Mucosa of descending colon (tissue), 3 donors: ENCODE measurements at regions not wholly inside any gene's neighbourhood (a gene's known extent, or its start where the extent isn't known, plus 50 kb on each side); places are given as distances from the start of the nearest gene placed in this dataset.

Experiments
- ATAC-seq: fragments of 200-7000 bp; cut with Tn5 transposase; one replicate; pipeline ENCODE4 v1.9.1; 2020; ENCODE audit warnings: mild to moderate bottlenecking, moderate library complexity
- DNase-seq, 3 donors: peaks; one replicate each; pipeline ENCODE4 v3.0.0-alpha.2; 2020
- H3K36me3 ChIP-seq: fragments of 200-600 bp; one replicate; pipeline ENCODE4 v1.8.0; 2021; ENCODE audit warnings: low read depth, mild to moderate bottlenecking
- H3K4me1 ChIP-seq: fragments of 200-600 bp; one replicate; pipeline ENCODE4 v1.8.0; 2021; ENCODE audit warnings: low read depth, mild to moderate bottlenecking
- H3K4me3 ChIP-seq: fragments of 200-600 bp; one replicate; pipeline ENCODE4 v1.8.0; 2021; ENCODE audit warnings: mild to moderate bottlenecking
- H3K9me3 ChIP-seq: fragments of 200-600 bp; one replicate; pipeline ENCODE4 v1.8.0; 2021; ENCODE audit warnings: mild to moderate bottlenecking
- intact Hi-C, 2 donors: fragments of 100-400 bp; cut with DNase I in 1 of 2; cut with micrococcal nuclease in 1 of 2; formaldehyde crosslinking; loops; one replicate each; pipeline versions ENCODE4 v1.11.0 to v1.11.1; 2022; cut with DNase I, micrococcal nuclease
- TF ChIP-seq, protein P1 (sequence below): fragments of 200-600 bp; IDR thresholded peaks from one replicate; pipeline ENCODE4 v1.8.0; 2022; ENCODE audit warnings: antibody characterized with exemption, mild to moderate bottlenecking
- donor health status: DM: no; HTN: no; CAD: no; lungs with moderate emphysema.
- donor health status: DM: no; HTN: no; CAD: no.
- donor health status: DM: no; HTN: yes; CAD: no.

DNA sequence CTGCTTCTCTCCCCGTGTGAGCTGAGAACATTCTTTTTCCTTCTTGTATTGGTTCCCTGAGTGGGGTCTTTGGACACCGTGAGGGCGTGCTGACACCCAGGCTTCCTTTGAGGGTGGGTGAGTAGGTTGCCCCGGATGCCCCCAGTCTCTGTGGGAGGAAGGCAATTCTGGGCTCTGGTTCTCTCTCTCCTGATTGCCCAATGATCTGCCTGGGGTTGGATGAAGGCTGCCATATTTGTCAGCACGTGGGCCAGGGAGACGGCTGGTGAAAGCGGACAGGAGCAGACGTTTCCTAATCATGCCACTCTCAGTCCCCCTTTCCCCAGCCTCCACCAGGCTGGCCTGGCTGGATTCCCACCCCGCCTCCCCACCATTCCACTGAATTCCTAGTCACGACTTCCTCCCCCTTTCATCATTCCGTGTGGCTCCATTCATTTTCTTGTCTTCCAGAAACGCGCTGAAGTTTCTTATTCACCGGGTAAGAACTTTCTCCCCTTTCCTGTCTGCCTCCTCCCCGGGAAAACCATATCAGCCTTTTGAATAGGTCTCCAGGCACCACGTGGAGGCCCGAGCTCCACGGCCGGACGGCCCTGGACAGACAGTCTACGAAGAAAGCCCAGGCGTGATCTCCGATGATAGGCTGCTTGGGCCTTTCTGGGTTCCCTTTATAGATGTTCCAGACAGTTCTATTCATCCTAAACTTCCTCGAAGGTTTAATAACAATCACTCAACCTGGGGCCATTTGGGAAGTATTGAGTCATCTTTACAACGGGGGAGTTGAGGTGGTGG lies 98.7 kb upstream of the NPTX2 start:
- intact Hi-C loops = no loop called here
- TF ChIP-seq, protein P1, sequence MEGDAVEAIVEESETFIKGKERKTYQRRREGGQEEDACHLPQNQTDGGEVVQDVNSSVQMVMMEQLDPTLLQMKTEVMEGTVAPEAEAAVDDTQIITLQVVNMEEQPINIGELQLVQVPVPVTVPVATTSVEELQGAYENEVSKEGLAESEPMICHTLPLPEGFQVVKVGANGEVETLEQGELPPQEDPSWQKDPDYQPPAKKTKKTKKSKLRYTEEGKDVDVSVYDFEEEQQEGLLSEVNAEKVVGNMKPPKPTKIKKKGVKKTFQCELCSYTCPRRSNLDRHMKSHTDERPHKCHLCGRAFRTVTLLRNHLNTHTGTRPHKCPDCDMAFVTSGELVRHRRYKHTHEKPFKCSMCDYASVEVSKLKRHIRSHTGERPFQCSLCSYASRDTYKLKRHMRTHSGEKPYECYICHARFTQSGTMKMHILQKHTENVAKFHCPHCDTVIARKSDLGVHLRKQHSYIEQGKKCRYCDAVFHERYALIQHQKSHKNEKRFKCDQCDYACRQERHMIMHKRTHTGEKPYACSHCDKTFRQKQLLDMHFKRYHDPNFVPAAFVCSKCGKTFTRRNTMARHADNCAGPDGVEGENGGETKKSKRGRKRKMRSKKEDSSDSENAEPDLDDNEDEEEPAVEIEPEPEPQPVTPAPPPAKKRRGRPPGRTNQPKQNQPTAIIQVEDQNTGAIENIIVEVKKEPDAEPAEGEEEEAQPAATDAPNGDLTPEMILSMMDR = no peak

DNA sequence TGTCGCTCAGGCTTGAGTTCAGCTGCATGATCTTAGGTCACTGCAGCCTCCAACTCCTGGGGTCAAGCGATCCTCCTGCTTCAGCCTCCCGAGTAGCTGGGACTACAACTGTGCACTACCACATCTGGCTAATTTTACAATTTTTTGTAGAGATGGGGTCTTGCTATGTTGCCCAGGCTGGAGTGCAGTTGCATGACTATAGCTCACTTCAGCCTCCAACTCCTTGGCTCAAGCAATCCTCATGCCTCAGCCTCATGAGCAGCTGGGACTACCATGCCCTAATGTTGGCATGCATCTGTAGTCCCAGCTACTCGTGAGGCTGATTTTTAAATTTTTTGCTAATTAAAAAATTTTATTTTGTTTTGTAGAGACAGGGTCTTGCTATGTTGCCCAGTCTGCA lies 101.9 kb upstream of the NPTX2 start:
- intact Hi-C loops = no loop called here
- H3K9me3 ChIP-seq = no peaks in the 10 kb centered on the region
- ATAC-seq (no peak), DNase-seq (no peak)
- H3K4me3 ChIP-seq = no peak overlapping the region
- no peaks in the 10 kb centered on the region for H3K36me3 ChIP-seq
- TF ChIP-seq, protein P1 = no peak
- no peaks in the 10 kb centered on the region for H3K4me1 ChIP-seq

More for the DNA sequence above, 98.7 kb upstream of the NPTX2 start:
- Histone ChIP-seq H3K9me3 (no peaks in the 10 kb centered on the region), H3K36me3 (no peaks in the 10 kb centered on the region), H3K4me1 (no peaks in the 10 kb centered on the region), H3K4me3 (no peak overlapping the region)
- ATAC-seq (no peak), DNase-seq (no peak)

DNA sequence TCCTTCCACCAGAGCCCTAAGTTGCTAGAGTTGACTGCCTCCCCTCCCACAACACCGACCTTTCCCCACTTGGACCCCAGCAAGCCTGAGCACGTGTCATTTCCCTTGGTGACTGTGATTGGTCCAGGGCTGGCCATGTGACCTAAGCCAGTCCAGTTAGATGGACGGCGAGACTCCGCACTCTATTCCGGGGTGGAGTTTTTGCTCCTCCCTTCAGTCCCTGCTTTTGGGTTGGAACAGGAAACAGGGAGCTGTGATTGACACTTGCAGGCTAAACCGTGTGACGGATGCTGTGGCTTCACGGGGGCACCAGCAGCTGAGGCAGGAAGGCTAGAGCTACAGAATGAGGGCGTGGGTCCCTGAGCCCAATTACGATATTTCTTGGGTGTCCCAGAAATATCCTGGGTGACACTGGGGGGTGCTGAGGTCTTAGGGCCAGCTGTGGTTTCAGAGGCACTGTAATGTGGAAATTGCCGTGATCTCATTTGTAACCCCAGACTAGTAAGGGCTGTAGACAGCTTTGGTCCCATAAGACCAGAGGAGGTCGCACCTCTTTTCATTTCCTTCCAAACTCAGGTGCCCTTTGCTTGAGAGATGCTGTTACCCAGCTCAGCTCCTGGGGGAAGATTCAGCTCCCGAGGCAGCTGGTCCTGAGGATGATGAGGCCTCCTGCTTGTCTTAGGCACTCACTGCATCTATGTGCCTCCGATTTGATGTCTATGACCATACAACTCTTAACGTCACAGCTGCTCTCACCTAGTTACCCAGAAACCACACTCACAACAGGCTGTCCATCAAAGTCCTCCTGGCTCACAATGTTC lies 102.7 kb upstream of the NPTX2 start:
- DNase-seq (no peak), ATAC-seq (no peak)
- intact Hi-C loops = no loop called here
- H3K9me3 ChIP-seq = no peaks in the 10 kb centered on the region
- TF ChIP-seq, protein P1 = no peak
- no peak overlapping the region for H3K4me3 ChIP-seq
- no peaks in the 10 kb centered on the region for H3K4me1 ChIP-seq
- no peaks in the 10 kb centered on the region for H3K36me3 ChIP-seq

DNA sequence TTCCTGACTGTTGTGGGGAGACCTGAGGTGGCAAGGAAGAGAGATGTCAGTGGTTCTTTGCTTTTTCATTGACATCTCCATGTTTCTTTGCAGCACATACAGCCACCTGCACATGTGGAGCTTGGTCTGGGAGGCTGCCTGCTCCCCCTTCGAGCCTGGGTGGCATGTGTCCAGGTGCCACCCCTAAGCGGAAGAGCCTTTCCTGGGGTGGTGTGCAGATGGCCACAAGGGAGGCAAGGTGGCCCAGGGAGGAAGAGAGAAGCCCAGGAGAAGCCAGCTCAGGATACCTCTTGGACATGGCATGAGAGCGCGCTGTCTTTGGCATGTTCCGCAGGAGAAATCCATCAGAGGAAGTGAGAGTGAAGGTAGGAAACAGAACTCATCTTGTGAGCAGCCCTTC lies 105.9 kb upstream of the NPTX2 start:
- TF ChIP-seq, protein P1 = no peak
- no peaks in the 10 kb centered on the region for H3K4me1 ChIP-seq
- intact Hi-C loops = no loop called here
- H3K9me3 ChIP-seq = no peaks in the 10 kb centered on the region
- H3K4me3 ChIP-seq = no peak overlapping the region
- no peaks in the 10 kb centered on the region for H3K36me3 ChIP-seq
- DNase-seq = no peak
- ATAC-seq = no peak

DNA sequence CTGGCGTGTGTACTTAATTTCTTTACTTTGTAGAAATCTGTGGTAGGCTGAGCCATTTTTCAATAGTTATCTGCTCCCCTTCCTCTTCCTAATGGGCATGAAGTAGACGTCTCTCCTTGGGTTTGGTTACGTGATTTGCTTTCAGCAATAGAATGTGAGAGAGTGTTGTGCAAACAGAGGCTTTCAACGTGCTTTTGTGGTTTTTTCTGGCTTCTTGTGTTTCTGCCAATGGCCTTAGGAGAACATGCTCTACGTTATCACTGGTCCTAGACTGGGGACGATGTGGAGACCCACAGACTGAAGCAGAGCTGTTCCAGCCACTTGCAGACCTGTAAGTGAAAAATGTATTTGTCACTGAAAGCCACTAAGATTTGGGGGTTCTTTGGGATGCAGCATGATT lies 107.2 kb upstream of the NPTX2 start:
- Histone ChIP-seq H3K4me3 (no peak overlapping the region), H3K36me3 (no peaks in the 10 kb centered on the region), H3K4me1 (no peaks in the 10 kb centered on the region), H3K9me3 (no peaks in the 10 kb centered on the region)
- TF ChIP-seq, protein P1 = no peak
- ATAC-seq = no peak
- intact Hi-C loops = no loop called here
- DNase-seq = no peak
